Heart right ventricle (tissue), 16 donors: ENCODE measurements at regions not wholly inside any gene's neighbourhood (a gene's known extent, or its start where the extent isn't known, plus 50 kb on each side); places are given as distances from the start of the nearest gene placed in this dataset.
"Not testable (repeated sequence)": the region's sequence is repeated elsewhere in the genome, so short reads cannot be mapped to it uniquely, and the experiment has no call there.

Experiments used
- ATAC-seq, 8 donors: fragments of 200-7000 bp; cut with Tn5 transposase; one replicate each; pipeline ENCODE4 v1.9.1; 2020; ENCODE audit warnings: mild to moderate bottlenecking in 8 of 8, moderate library complexity in 8 of 8, moderate number of reproducible peaks in 1 of 8
- DNase-seq, 2 donors: peaks; one replicate each; pipeline ENCODE4 v3.0.0-alpha.2; 2020
- H3K27ac ChIP-seq, 10 donors: fragments of 200-600 bp; sonication (generic) in 2 of 10; one replicate each; pipeline versions ENCODE4 v1.5.0 to v1.8.0; 2020 to 2022; ENCODE audit warnings: mild to moderate bottlenecking in 3 of 10
- H3K27me3 ChIP-seq, 7 donors: fragments of 200-600 bp; one replicate each; pipeline ENCODE4 v1.8.0; 2021 to 2022; ENCODE audit warnings: mild to moderate bottlenecking in 2 of 7
- H3K36me3 ChIP-seq, 9 donors: fragments of 200-600 bp; sonication (generic) in 1 of 9; one replicate each; pipeline versions ENCODE4 v1.5.0 to v1.8.0; 2020 to 2022; ENCODE audit warnings: mild to moderate bottlenecking in 2 of 9
- H3K4me1 ChIP-seq, 9 donors: fragments of 200-600 bp; sonication (generic) in 1 of 9; one replicate each; pipeline versions ENCODE4 v1.5.0 to v1.8.0; 2020 to 2022; ENCODE audit warnings: mild to moderate bottlenecking in 4 of 9
- H3K4me3 ChIP-seq, 10 donors: fragments of 200-600 bp; sonication (generic) in 2 of 10; one replicate each; pipeline versions ENCODE4 v1.5.0 to v1.8.0; 2020 to 2022; ENCODE audit warnings: mild to moderate bottlenecking in 7 of 10, moderate library complexity in 2 of 10
- H3K9me3 ChIP-seq, 11 donors: fragments of 200-600 bp in 10 of 11; sonication (generic) in 2 of 11; one replicate each; pipeline versions ENCODE4 v1.5.0 to v1.8.0; 2013 to 2022; ENCODE audit warnings: mild to moderate bottlenecking in 2 of 11, control low read depth in 1 of 11, moderate library complexity in 1 of 11
- CTCF ChIP-seq, 9 donors: fragments of 200-600 bp; sonication (generic) in 2 of 9; IDR thresholded peaks; one replicate each; pipeline versions ENCODE4 v1.5.0 to v1.8.0; 2021 to 2022; ENCODE audit warnings: antibody characterized with exemption in 9 of 9, mild to moderate bottlenecking in 5 of 9, moderate library complexity in 1 of 9
- WGBS, 2 donors: extraction: QIAGEN DNeasy Blood & Tissue Kit; methylation state at CpG; one replicate each; pipeline ENCODE4 v1.1.7; 2013; ENCODE audit warnings: inconsistent platforms in 1 of 2; 5-methylcytosine and 5-hydroxymethylcytosine counted together
- intact Hi-C, 10 donors: fragments of 100-400 bp; cut with DNase I; formaldehyde crosslinking; loops; one replicate each; pipeline versions ENCODE4 v1.11.1 to v1.14.2; 2022
- donor health status: Arrhythmogenic right ventricular cardiomyopathy.
- donor health status: ischemic (EF 13 %, LVEDD 7.1; RV severe dilation, severe dysfunction).
- donor health status: healthy with polysubstance abuse.
- donor health status: DM: no; HTN: yes; CAD: no.
- donor health status: DM: no; HTN: no; CAD: no.
- donor health status: ischemic (EF 25% LVEDD 6.9; RV normal size, moderate dysfunction).
- donor health status: ischemic (EF 25% LVEDD 5.7; RV mildly dilated, moderate dysfunction).
- donor health status: healthy.
- donor health status: DM: yes; HTN: yes; CAD: no.
- donor health status: Ischemic cardiomyopathy.
- donor health status: ischemic (EF 35%, LVEDD 5.7; RV mildly dilated, moderate dysfunction).
- donor health status: nonischemic (EF 11% LVEDD 7.7; RV severe dilation, severe dysfunction).
- donor health status: DM: yes; HTN: yes; CAD: no.
- donor health status: PGD.
- donor health status: ischemic (EF 29% LVEDD 5.4; RV normal size, mild dysfunction).
- donor health status: nonischemic (EF 23%, LVEDD 6.1; RV moderate dilation, normal function).

DNA sequence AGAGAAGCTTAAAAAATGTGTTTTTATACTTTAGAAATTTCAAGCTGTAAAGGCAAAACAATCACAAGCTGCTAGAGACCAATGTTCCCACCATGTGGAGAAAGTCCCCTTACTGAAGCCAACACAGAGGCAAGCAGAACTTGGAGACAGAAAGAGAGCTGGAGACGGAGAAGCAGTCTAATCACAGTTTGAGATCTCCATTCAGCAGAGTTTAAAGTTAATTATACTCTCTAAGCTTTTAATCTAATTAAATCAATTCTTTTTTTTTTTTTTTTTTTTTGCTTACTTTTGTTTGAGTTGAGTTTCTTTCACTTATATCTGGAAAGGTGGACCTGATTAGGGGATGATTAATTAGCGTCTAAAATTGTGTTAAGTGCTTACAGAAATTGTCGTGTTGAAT lies 1534.3 kb downstream of the MAT2B start:
- Histone ChIP-seq H3K4me1 (no peaks in the 10 kb centered on the region), H3K36me3 (no peaks in the 10 kb centered on the region), H3K9me3 (peaks cover 0 to 6% (median 0%) of the 10 kb centered on the region in 11 donors), H3K4me3 (no peak overlapping the region), H3K27me3 (no peaks in the 10 kb centered on the region), H3K27ac (no peak overlapping the region)
- intact Hi-C loops: no loop called here
- ATAC-seq (no peak), DNase-seq (no peak)
- 81 to 86% methylated on average over 3 of the region's 3 CpGs for WGBS, 2 donors
- TF ChIP-seq CTCF (IDR thresholded peaks at IDR 0.05): no peak

- H3K27ac ChIP-seq, H3K36me3 ChIP-seq, DNase-seq, H3K4me1 ChIP-seq, H3K9me3 ChIP-seq, H3K27me3 ChIP-seq, intact Hi-C loops, H3K4me3 ChIP-seq, ATAC-seq: not testable (repeated sequence)
- WGBS, 2 donors: 82 to 87% methylated on average over 7 of the region's 7 CpGs
Observed at GRCh38 chr5:165045941-165046340, 1540.5 kb downstream of the MAT2B start.

DNA sequence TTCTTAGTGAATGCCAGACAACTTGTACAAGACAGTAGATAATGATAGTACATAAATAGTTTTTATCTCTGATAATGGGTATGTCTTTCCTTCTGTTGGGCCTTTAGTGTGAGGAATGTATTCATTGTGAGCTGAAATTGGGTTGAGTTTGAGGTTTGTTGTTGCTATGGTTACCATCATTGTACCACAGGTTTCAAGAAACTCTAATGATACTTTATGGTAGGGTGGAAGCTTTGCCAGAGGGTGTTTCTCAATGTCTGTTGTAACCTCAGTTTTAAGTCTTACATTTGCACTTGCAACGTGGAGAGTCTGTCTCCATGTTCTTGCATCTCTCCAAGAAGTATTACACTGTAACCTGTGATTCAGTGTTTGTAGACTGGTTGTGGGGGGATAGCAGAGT lies 1550.1 kb downstream of the MAT2B start:
- Histone ChIP-seq H3K27me3 (no peaks in the 10 kb centered on the region), H3K27ac (no peak overlapping the region), H3K4me1 (no peaks in the 10 kb centered on the region), H3K4me3 (no peak overlapping the region), H3K9me3 (peaks cover 0 to 2% (median 0%) of the 10 kb centered on the region in 11 donors), H3K36me3 (no peaks in the 10 kb centered on the region)
- 63 to 70% methylated on average over 1 of the region's 1 CpG for WGBS, 2 donors
- no peak for ATAC-seq
- no peak for DNase-seq
- TF ChIP-seq CTCF (IDR thresholded peaks at IDR 0.05): no peak
- intact Hi-C loops: no loop called here

DNA sequence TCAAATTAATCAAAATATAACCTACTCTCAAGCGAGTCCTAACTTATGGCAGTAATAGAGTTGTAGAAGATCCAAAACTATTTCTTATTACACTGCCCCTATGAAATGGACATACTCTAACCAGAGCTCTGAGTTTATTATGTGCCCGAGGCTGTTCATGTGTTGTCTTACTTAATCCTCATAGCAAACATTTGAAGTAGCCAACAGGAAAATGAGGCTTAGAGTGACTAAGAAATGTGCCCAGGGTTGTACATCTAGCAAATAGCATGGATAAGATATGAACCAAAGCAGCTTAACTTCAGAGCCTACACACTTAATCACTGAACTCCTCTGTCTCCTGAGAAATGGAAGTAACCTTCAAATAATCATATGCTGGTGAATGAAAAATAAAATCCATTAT lies 1551.7 kb downstream of the MAT2B start:
- H3K27ac ChIP-seq: no peak overlapping the region
- peaks cover 0 to 3% (median 0%) of the 10 kb centered on the region in 11 donors for H3K9me3 ChIP-seq
- DNase-seq (no peak), ATAC-seq (no peak)
- TF ChIP-seq CTCF (IDR thresholded peaks at IDR 0.05): no peak
- intact Hi-C loops: no loop called here
- H3K36me3 ChIP-seq: no peaks in the 10 kb centered on the region
- 80 to 89% methylated on average over 2 of the region's 2 CpGs for WGBS, 2 donors
- H3K4me1 ChIP-seq: no peaks in the 10 kb centered on the region
- H3K27me3 ChIP-seq: no peaks in the 10 kb centered on the region
- no peak overlapping the region for H3K4me3 ChIP-seq

- WGBS, 2 donors: 94 to 96% methylated on average over 3 of the region's 3 CpGs
- Histone ChIP-seq H3K9me3 (peaks cover 0 to 18% (median 0%) of the 10 kb centered on the region in 11 donors), H3K27me3 (no peaks in the 10 kb centered on the region), H3K36me3 (no peaks in the 10 kb centered on the region), H3K4me1 (no peaks in the 10 kb centered on the region), H3K4me3 (no peak overlapping the region), H3K27ac (no peak overlapping the region)
- DNase-seq (no peak), ATAC-seq (no peak)
- intact Hi-C loops: no loop called here
- TF ChIP-seq CTCF (IDR thresholded peaks at IDR 0.05): no peak
Observed at GRCh38 chr5:165066751-165067385, 1561.4 kb downstream of the MAT2B start.
